CD4-positive, alpha-beta T cell treated with Interleukin-4 for 4 hours (primary cell): ENCODE measurements at regions not wholly inside any gene's neighbourhood (a gene's known extent, or its start where the extent isn't known, plus 50 kb on each side); places are given as distances from the start of the nearest gene placed in this dataset.

Experiments
- DNase-seq: peaks from one replicate; pipeline ENCODE4 v3.0.0-alpha.2; 2020

GRCh38 chr4:181509073-181509472 lies 734.1 kb upstream of the TENM3 start:
- no peak for DNase-seq

GRCh38 chr4:181517491-181517890 lies 725.7 kb upstream of the TENM3 start:
- no peak for DNase-seq

- no peak for DNase-seq
Observed at GRCh38 chr4:181520790-181521189, 722.4 kb upstream of the TENM3 start.

- no peak for DNase-seq
Observed at GRCh38 chr4:181523973-181524372, 719.2 kb upstream of the TENM3 start.

- no peak for DNase-seq
Observed at GRCh38 chr4:181524499-181524898, 718.7 kb upstream of the TENM3 start.

- no peak for DNase-seq
Observed at GRCh38 chr4:181525634-181526033, 717.6 kb upstream of the TENM3 start.

GRCh38 chr4:181528570-181529184 lies 714.5 kb upstream of the TENM3 start:
- DNase-seq, result no peak

GRCh38 chr4:181529537-181529936 lies 713.7 kb upstream of the TENM3 start:
- no peak for DNase-seq

- DNase-seq, result no peak
Observed at GRCh38 chr4:181536196-181536746, 706.9 kb upstream of the TENM3 start.

- no peak for DNase-seq
Observed at GRCh38 chr4:181536811-181537434, 706.3 kb upstream of the TENM3 start.

- DNase-seq, result no peak
Observed at GRCh38 chr4:181538431-181538830, 704.8 kb upstream of the TENM3 start.

GRCh38 chr4:181541396-181541795 lies 701.8 kb upstream of the TENM3 start:
- DNase-seq, result no peak

- no peak for DNase-seq
Observed at GRCh38 chr4:181548873-181549575, 694.2 kb upstream of the TENM3 start.

- DNase-seq, result no peak
Observed at GRCh38 chr4:181549576-181550188, 693.5 kb upstream of the TENM3 start.

GRCh38 chr4:181550381-181550780 lies 692.8 kb upstream of the TENM3 start:
- DNase-seq, result no peak

GRCh38 chr4:181559637-181560036 lies 683.6 kb upstream of the TENM3 start:
- no peak for DNase-seq

GRCh38 chr4:181562399-181562798 lies 680.8 kb upstream of the TENM3 start:
- DNase-seq, result no peak

GRCh38 chr4:181564625-181565024 lies 678.6 kb upstream of the TENM3 start:
- DNase-seq, result no peak

GRCh38 chr4:181566490-181566889 lies 676.7 kb upstream of the TENM3 start:
- no peak for DNase-seq

GRCh38 chr4:181569553-181569952 lies 673.6 kb upstream of the TENM3 start:
- DNase-seq, result no peak

GRCh38 chr4:181578911-181579310 lies 664.3 kb upstream of the TENM3 start:
- no peak for DNase-seq

GRCh38 chr4:181579486-181579885 lies 663.7 kb upstream of the TENM3 start:
- DNase-seq, result no peak

- no peak for DNase-seq
Observed at GRCh38 chr4:181581983-181582382, 661.2 kb upstream of the TENM3 start.

- no peak for DNase-seq
Observed at GRCh38 chr4:181582595-181582994, 660.6 kb upstream of the TENM3 start.
